Esophagus muscularis mucosa (tissue), 4 donors: ENCODE measurements at regions not wholly inside any gene's neighbourhood (a gene's known extent, or its start where the extent isn't known, plus 50 kb on each side); places are given as distances from the start of the nearest gene placed in this dataset.
A peak's percentile ranks its signal among the peaks of the same experiment; 100 is the strongest.

Experiments
- DNase-seq: peaks from one replicate; pipeline ENCODE4 v3.0.0-alpha.2; 2017; ENCODE audit errors: extremely low spot score
- H3K27ac ChIP-seq, 4 donors: fragments of 200-600 bp; sonication (generic); replicated peaks in 1 of 4; 1 replicate in 3 of 4; 2 replicates in 1 of 4; pipeline ENCODE4 v1.5.1; 2016 to 2019; ENCODE audit warnings: mild to moderate bottlenecking in 1 of 4
- H3K27me3 ChIP-seq, 4 donors: fragments of 200-600 bp; sonication (generic); one replicate each; pipeline versions ENCODE4 v1.5.1 to v1.6.0; 2016 to 2019
- H3K36me3 ChIP-seq, 4 donors: fragments of 200-600 bp; sonication (generic); one replicate each; pipeline ENCODE4 v1.5.1; 2016 to 2019
- H3K4me1 ChIP-seq, 4 donors: fragments of 200-600 bp; sonication (generic); one replicate each; pipeline ENCODE4 v1.5.1; 2016 to 2019
- H3K4me3 ChIP-seq, 4 donors: fragments of 200-600 bp; sonication (generic); 1 replicate in 2 of 4; 2 replicates in 2 of 4; pipeline ENCODE4 v1.5.1; 2016 to 2019; ENCODE audit warnings: mild to moderate bottlenecking in 4 of 4, moderate library complexity in 1 of 4
- H3K9me3 ChIP-seq, 4 donors: fragments of 200-600 bp; sonication (generic); 1 replicate in 3 of 4; 2 replicates in 1 of 4; pipeline ENCODE4 v1.5.1; 2016 to 2019
- EP300 ChIP-seq: sonication (generic); formaldehyde crosslinking; IDR thresholded peaks from one replicate; pipeline ENCODE4 v1.6.1; 2017; ENCODE audit warnings: antibody characterized with exemption
- POLR2A ChIP-seq: fragments of 450-650 bp; IDR thresholded peaks from one replicate; pipeline ENCODE4 v1.6.1; 2017; ENCODE audit warnings: antibody characterized with exemption, moderate library complexity, mild to moderate bottlenecking, low read depth
- POLR2AphosphoS5 ChIP-seq, 2 donors: sonication (generic); formaldehyde crosslinking; IDR thresholded peaks; one replicate each; pipeline ENCODE4 v1.6.1; 2017; ENCODE audit warnings: antibody characterized with exemption in 2 of 2
- WGBS: methylation state at CpG from one replicate; pipeline ENCODE4 v1.1.5; 2018; 5-methylcytosine and 5-hydroxymethylcytosine counted together
- intact Hi-C: fragments of 100-400 bp; cut with DNase I; formaldehyde crosslinking; loops from one replicate; pipeline ENCODE4 v1.15.1; 2023
- TF ChIP-seq, protein P1 (sequence below), 3 experiments: fragments of 200-600 bp in 2 of 3; fragments of 450-650 bp in 1 of 3; sonication (generic) in 2 of 3; IDR thresholded peaks; one replicate each; pipeline ENCODE4 v1.5.1; 2017 to 2019; ENCODE audit warnings: antibody characterized with exemption in 3 of 3, mild to moderate bottlenecking in 2 of 3, moderate library complexity in 1 of 3

DNA sequence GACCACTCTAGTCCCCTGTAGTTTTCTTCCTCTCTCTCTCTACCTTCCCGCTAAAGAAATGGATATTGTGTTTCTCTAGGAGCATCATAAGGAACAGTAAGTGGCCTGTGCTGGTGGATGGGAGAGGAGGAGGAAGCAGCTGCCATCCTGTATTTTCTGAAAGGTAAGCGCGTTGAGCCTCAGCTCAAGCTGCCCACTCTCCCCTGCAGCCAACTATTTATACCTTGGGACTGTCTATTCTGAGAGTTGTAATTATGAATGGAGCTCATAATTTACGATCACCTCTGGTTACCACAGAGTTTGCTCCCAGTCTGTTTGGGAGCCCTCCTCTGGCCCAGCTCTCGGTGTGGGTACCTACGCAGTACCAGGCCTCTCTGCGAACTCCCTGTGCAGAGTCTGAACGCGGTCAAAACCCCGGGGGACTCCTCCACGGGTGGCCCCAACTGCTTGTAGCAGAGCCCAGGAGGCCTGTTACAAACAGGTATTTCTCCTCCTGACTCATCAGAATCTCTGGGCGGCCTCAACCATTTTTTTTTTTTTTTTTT lies 285.4 kb downstream of the SMOC2 start:
- peaks cover 0 to 5% (median 0%) of the 10 kb centered on the region in 4 donors for H3K4me1 ChIP-seq
- no peaks in the 10 kb centered on the region for H3K36me3 ChIP-seq
- H3K27ac ChIP-seq, result no peak overlapping the region
- peaks cover 0 to 6% (median 0%) of the 10 kb centered on the region in 4 donors for H3K9me3 ChIP-seq
- no peak overlapping the region for H3K4me3 ChIP-seq
- peak; percentile 75 for DNase-seq
- TF ChIP-seq, protein P1, sequence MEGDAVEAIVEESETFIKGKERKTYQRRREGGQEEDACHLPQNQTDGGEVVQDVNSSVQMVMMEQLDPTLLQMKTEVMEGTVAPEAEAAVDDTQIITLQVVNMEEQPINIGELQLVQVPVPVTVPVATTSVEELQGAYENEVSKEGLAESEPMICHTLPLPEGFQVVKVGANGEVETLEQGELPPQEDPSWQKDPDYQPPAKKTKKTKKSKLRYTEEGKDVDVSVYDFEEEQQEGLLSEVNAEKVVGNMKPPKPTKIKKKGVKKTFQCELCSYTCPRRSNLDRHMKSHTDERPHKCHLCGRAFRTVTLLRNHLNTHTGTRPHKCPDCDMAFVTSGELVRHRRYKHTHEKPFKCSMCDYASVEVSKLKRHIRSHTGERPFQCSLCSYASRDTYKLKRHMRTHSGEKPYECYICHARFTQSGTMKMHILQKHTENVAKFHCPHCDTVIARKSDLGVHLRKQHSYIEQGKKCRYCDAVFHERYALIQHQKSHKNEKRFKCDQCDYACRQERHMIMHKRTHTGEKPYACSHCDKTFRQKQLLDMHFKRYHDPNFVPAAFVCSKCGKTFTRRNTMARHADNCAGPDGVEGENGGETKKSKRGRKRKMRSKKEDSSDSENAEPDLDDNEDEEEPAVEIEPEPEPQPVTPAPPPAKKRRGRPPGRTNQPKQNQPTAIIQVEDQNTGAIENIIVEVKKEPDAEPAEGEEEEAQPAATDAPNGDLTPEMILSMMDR (IDR thresholded peaks at IDR 0.05), result no peak
- TF ChIP-seq EP300 (no peak), POLR2A (no peak), POLR2AphosphoS5 (IDR thresholded peaks at IDR 0.05) (no peak)
- intact Hi-C loops, result no loop called here
- whole genome bisulfite sequencing, result 97% methylated on average over 12 of the region's 12 CpGs
- peaks cover 0 to 4% (median 0%) of the 10 kb centered on the region in 4 donors for H3K27me3 ChIP-seq

DNA sequence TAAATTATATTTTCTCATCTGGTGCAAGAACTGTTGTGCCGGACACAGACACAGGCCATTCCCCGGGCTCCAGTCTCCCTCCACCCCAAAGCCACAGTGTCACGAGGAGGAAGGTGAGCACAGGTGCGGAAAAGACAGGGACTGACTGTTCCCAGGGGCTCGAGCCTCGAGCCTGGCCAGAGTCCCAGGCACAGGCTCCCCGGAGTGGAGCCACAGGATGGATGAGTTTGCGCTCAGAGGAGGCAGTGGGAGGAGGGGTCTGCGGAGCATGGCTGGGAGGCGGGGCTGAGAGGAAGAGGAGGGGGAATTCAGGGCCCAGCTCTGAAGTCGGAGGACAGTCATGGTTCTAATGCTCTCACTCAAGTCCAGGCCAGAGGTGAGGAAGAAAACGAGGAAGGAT lies 284.8 kb downstream of the SMOC2 start:
- intact Hi-C loops, result no loop called here

DNA sequence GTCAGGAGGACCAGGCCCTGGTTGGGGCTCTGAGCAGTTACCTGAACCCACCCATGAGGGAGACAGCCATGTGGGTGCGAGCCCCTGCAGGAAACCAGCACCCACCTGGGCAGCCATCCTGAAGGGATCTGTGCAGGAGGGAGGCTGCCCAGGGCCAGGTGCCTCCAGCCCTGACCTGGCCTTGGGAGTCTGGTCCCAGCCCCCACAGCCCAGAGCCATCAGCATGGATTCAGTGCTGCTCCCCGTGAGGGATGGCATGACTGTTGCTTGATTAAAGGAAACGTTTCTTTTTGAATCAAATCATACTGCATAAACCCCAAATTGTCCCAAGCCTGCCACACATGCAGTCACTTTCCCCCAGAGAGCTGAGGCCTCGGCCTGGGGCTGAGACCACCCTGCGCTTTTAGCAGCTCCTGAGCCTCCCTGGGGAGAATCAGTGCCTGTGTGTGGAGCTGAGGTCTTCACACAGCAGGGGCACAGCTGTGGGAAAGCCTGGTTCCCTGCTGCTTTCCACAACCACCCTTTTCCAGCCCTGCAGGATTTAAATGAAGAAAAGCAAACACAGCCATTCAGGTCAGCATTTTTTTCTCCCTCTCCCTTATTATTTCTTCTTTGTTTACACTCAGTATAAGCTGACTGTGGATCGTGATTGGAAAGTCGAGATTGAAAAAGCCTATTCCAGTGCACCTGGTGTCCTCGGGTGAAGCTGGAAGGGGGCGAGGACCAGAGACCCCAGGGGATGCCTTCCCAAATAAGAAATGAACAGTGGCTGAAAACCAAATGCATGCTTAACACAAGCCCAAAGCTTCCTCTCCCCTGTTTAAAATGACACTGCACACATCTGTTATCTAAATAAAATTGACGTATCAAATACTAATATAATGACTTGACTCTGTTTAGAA lies 283.9 kb downstream of the SMOC2 start:
- no peaks in the 10 kb centered on the region for H3K36me3 ChIP-seq
- no peak overlapping the region for H3K4me3 ChIP-seq
- H3K9me3 ChIP-seq, result peaks cover 0 to 6% (median 0%) of the 10 kb centered on the region in 4 donors
- DNase-seq, result peak; percentile 80
- no peak for TF ChIP-seq POLR2AphosphoS5 (IDR thresholded peaks at IDR 0.05)
- TF ChIP-seq EP300, result no peak
- TF ChIP-seq, protein P1 (IDR thresholded peaks at IDR 0.05), result no peak
- no peak for TF ChIP-seq POLR2A
- no peak overlapping the region for H3K27ac ChIP-seq
- peaks cover 0 to 5% (median 0%) of the 10 kb centered on the region in 4 donors for H3K4me1 ChIP-seq
- intact Hi-C loops, result no loop called here
- peaks cover 0 to 4% (median 0%) of the 10 kb centered on the region in 4 donors for H3K27me3 ChIP-seq
- 74% methylated on average over 10 of the region's 10 CpGs for WGBS

More for the DNA sequence above, 284.8 kb downstream of the SMOC2 start:
- no peak overlapping the region for H3K27ac ChIP-seq
- peaks cover 0 to 6% (median 0%) of the 10 kb centered on the region in 4 donors for H3K9me3 ChIP-seq
- peak; percentile 62 for DNase-seq
- no peak overlapping the region for H3K4me3 ChIP-seq
- H3K36me3 ChIP-seq, result no peaks in the 10 kb centered on the region
- TF ChIP-seq, protein P1 (IDR thresholded peaks at IDR 0.05), result no peak
- no peak for TF ChIP-seq POLR2A
- H3K27me3 ChIP-seq, result peaks cover 0 to 4% (median 0%) of the 10 kb centered on the region in 4 donors
- peaks cover 0 to 5% (median 0%) of the 10 kb centered on the region in 4 donors for H3K4me1 ChIP-seq
- WGBS, result 64% methylated on average over 12 of the region's 12 CpGs

DNA sequence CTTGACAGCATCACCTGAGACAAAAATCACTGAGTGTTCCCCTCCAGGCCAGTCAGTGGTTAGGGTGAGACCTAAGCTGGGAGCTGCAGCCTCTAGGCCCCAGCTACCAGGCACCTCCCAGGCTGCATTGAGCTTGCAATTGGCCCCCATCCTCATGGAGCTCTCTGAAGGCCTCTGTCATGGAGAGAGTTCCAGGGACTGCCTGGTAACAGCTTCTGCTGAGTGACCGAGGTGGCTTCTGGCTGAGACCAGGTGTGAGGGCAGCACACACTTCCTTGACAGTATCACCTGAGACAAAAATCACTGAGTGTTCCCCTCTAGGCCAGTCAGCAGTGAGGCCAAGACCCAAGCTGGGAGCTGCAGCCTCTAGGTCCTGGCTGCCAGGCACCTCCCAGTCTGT lies 283.0 kb downstream of the SMOC2 start:
- no peak overlapping the region for H3K27ac ChIP-seq
- H3K27me3 ChIP-seq, result peaks cover 0 to 4% (median 0%) of the 10 kb centered on the region in 4 donors
- WGBS, result no CpG with 5 or more reads among the region's 1 CpG
- no peaks in the 10 kb centered on the region for H3K36me3 ChIP-seq
- peak; percentile 78 for DNase-seq
- H3K4me1 ChIP-seq, result peaks cover 0 to 5% (median 0%) of the 10 kb centered on the region in 4 donors
- H3K9me3 ChIP-seq, result peaks cover 0 to 6% (median 0%) of the 10 kb centered on the region in 4 donors
- H3K4me3 ChIP-seq, result no peak overlapping the region
- intact Hi-C loops, result no loop called here
- TF ChIP-seq POLR2A (no peak), EP300 (no peak), POLR2AphosphoS5 (IDR thresholded peaks at IDR 0.05) (no peak)

DNA sequence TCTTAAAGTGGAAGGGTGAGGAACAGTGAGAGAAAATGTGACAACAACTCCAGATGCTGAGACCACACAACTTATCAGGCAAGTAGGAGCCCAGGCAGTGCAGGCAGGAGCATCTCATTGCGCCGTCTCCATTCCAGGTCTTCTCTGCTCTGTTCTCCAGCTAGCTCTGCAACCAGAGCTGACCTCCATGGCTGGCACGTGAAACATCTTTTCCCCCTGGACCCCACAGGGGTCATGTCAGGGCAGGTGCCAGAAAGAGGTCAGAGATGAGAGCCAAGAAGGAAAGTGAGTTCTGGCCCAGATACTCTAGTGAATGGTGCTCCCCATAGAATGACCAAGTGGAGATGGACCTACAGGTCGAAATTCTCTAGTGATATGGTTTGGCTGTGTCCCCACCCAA lies 281.4 kb downstream of the SMOC2 start:
- H3K27ac ChIP-seq, result no peak overlapping the region
- H3K27me3 ChIP-seq, result peaks cover 0 to 4% (median 0%) of the 10 kb centered on the region in 4 donors
- H3K4me3 ChIP-seq, result no peak overlapping the region
- no peaks in the 10 kb centered on the region for H3K36me3 ChIP-seq
- DNase-seq, result peak; percentile 90
- TF ChIP-seq, protein P1 (IDR thresholded peaks at IDR 0.05), result no peak
- TF ChIP-seq EP300 (no peak), POLR2A (no peak), POLR2AphosphoS5 (IDR thresholded peaks at IDR 0.05) (no peak)
- WGBS, result 96% methylated on average over 4 of the region's 4 CpGs
- intact Hi-C loops, result no loop called here
- peaks cover 0 to 1% (median 0%) of the 10 kb centered on the region in 4 donors for H3K4me1 ChIP-seq
- H3K9me3 ChIP-seq, result peaks cover 0 to 6% (median 0%) of the 10 kb centered on the region in 4 donors
